Activated T-cell treated with anti-CD3 and anti-CD28 coated beads, Interleukin-2, amount 50 U/mL, for 1 hour (primary cell): ENCODE measurements at regions not wholly inside any gene's neighbourhood (a gene's known extent, or its start where the extent isn't known, plus 50 kb on each side); places are given as distances from the start of the nearest gene placed in this dataset.

ENCODE experiments used
- DNase-seq: peaks from one replicate; pipeline ENCODE4 v3.0.0-alpha.2; 2020

- no peak for DNase-seq
These were observed 191.7 kb upstream of the PPFIA2 start for GRCh38 chr12:81950871-81951270.

GRCh38 chr12:81949841-81950308, 190.7 kb upstream of the PPFIA2 start:
- DNase-seq = no peak

GRCh38 chr12:81949416-81949815, 190.3 kb upstream of the PPFIA2 start:
- no peak for DNase-seq

- DNase-seq = no peak
These were observed 185.7 kb upstream of the PPFIA2 start for GRCh38 chr12:81944886-81945285.

GRCh38 chr12:81942594-81942993, 183.4 kb upstream of the PPFIA2 start:
- no peak for DNase-seq

- DNase-seq = no peak
These were observed 170.9 kb upstream of the PPFIA2 start for GRCh38 chr12:81930037-81930436.

- no peak for DNase-seq
These were observed 137.6 kb upstream of the PPFIA2 start for GRCh38 chr12:81896771-81897170.

- no peak for DNase-seq
These were observed 129.8 kb upstream of the PPFIA2 start for GRCh38 chr12:81888961-81889360.

- no peak for DNase-seq
These were observed 129.1 kb upstream of the PPFIA2 start for GRCh38 chr12:81888106-81888740.

GRCh38 chr12:81874586-81874985, 115.4 kb upstream of the PPFIA2 start:
- DNase-seq = no peak

GRCh38 chr12:81874166-81874565, 115.0 kb upstream of the PPFIA2 start:
- DNase-seq = no peak

GRCh38 chr12:81872400-81872799, 113.2 kb upstream of the PPFIA2 start:
- DNase-seq = no peak

GRCh38 chr12:81866081-81866480, 106.9 kb upstream of the PPFIA2 start:
- DNase-seq = no peak

- no peak for DNase-seq
These were observed 104.3 kb upstream of the PPFIA2 start for GRCh38 chr12:81863406-81863805.

GRCh38 chr12:81859521-81859920, 100.4 kb upstream of the PPFIA2 start:
- no peak for DNase-seq

GRCh38 chr12:81843599-81843998, 84.4 kb upstream of the PPFIA2 start:
- no peak for DNase-seq

GRCh38 chr12:81835783-81836182, 76.6 kb upstream of the PPFIA2 start:
- no peak for DNase-seq

- DNase-seq = no peak
These were observed 61.0 kb upstream of the PPFIA2 start for GRCh38 chr12:81819991-81820633.

- DNase-seq = no peak
These were observed 56.5 kb upstream of the PPFIA2 start for GRCh38 chr12:81815611-81816010.

GRCh38 chr12:81811778-81812125, 52.6 kb upstream of the PPFIA2 start:
- no peak for DNase-seq

- no peak for DNase-seq
These were observed 52.1 kb upstream of the PPFIA2 start for GRCh38 chr12:81811061-81811777.

GRCh38 chr12:81809829-81810595, 50.9 kb upstream of the PPFIA2 start:
- no peak for DNase-seq

GRCh38 chr12:81809113-81809777, 50.1 kb upstream of the PPFIA2 start:
- DNase-seq = no peak
